CD8-positive, alpha-beta memory T cell (primary cell): ENCODE measurements at regions not wholly inside any gene's neighbourhood (a gene's known extent, or its start where the extent isn't known, plus 50 kb on each side); places are given as distances from the start of the nearest gene placed in this dataset.

Experiments used
- CTCF ChIA-PET: fragments of 350-600 bp; sonication (Branson Sonifier 250); formaldehyde crosslinking; loops from one replicate; lab custom pipeline; 2021; ENCODE audit warnings: antibody characterized with exemption; lab: Charles Lee
- POLR2A ChIA-PET: fragments of 350-600 bp; sonication (Branson Sonifier 250); formaldehyde crosslinking; loops from one replicate; lab custom pipeline; 2021; ENCODE audit warnings: antibody characterized with exemption; lab: Charles Lee
- DNase-seq, 5 donors: peaks; one replicate each; pipeline versions ENCODE4 v3.0.0 to v3.0.0-alpha.2; 2020 to 2022; ENCODE audit warnings: mixed read lengths in 1 of 5
- H3K27ac ChIP-seq: one replicate; pipeline ENCODE4 v1.7.0; 2013; ENCODE audit warnings: low read depth, mild to moderate bottlenecking, low read length, moderate library complexity
- H3K27me3 ChIP-seq: 2 replicates; pipeline ENCODE4 v1.7.0; 2013; ENCODE audit warnings: low read length, mild to moderate bottlenecking; ENCODE audit not compliant: insufficient read depth, poor library complexity, severe bottlenecking
- H3K36me3 ChIP-seq: 2 replicates; pipeline ENCODE4 v1.7.0; 2013; ENCODE audit warnings: mild to moderate bottlenecking, low read length, moderate library complexity; ENCODE audit not compliant: insufficient read depth
- H3K4me1 ChIP-seq: 2 replicates; pipeline ENCODE4 v1.7.0; 2013; ENCODE audit warnings: mild to moderate bottlenecking, low read length, moderate library complexity; ENCODE audit not compliant: insufficient read depth
- H3K4me3 ChIP-seq: 2 replicates; pipeline ENCODE4 v1.7.0; 2013; ENCODE audit warnings: mild to moderate bottlenecking, low read length
- H3K9me3 ChIP-seq: 2 replicates; pipeline ENCODE4 v1.7.0; 2013; ENCODE audit warnings: mild to moderate bottlenecking, low read length
- H3K27ac Mint-ChIP-seq, 8 donors: one replicate each; pipeline ENCODE4 v1.8.0; 2020 to 2021; ENCODE audit warnings: mixed read lengths in 8 of 8, mild to moderate bottlenecking in 6 of 8, inconsistent platforms in 3 of 8, moderate library complexity in 3 of 8
- H3K27me3 Mint-ChIP-seq, 2 donors: one replicate each; pipeline ENCODE4 v1.8.0; 2020 to 2021; ENCODE audit warnings: mixed read lengths in 2 of 2, mild to moderate bottlenecking in 1 of 2, moderate library complexity in 1 of 2
- H3K36me3 Mint-ChIP-seq, 3 donors: one replicate each; pipeline ENCODE4 v1.8.0; 2020 to 2021; ENCODE audit warnings: mixed read lengths in 3 of 3, inconsistent platforms in 1 of 3, mild to moderate bottlenecking in 1 of 3
- H3K4me1 Mint-ChIP-seq, 3 donors: one replicate each; pipeline ENCODE4 v1.8.0; 2020 to 2021; ENCODE audit warnings: mixed read lengths in 3 of 3, inconsistent platforms in 1 of 3, mild to moderate bottlenecking in 1 of 3
- H3K4me3 Mint-ChIP-seq, 7 donors: one replicate each; pipeline ENCODE4 v1.8.0; 2020 to 2021; ENCODE audit warnings: mixed read lengths in 7 of 7, mild to moderate bottlenecking in 6 of 7, moderate library complexity in 4 of 7, inconsistent platforms in 2 of 7
- H3K9me3 Mint-ChIP-seq, 5 donors: one replicate each; pipeline ENCODE4 v1.8.0; 2020 to 2022; ENCODE audit warnings: mixed read lengths in 5 of 5, mild to moderate bottlenecking in 3 of 5, moderate library complexity in 2 of 5, inconsistent platforms in 1 of 5

DNA sequence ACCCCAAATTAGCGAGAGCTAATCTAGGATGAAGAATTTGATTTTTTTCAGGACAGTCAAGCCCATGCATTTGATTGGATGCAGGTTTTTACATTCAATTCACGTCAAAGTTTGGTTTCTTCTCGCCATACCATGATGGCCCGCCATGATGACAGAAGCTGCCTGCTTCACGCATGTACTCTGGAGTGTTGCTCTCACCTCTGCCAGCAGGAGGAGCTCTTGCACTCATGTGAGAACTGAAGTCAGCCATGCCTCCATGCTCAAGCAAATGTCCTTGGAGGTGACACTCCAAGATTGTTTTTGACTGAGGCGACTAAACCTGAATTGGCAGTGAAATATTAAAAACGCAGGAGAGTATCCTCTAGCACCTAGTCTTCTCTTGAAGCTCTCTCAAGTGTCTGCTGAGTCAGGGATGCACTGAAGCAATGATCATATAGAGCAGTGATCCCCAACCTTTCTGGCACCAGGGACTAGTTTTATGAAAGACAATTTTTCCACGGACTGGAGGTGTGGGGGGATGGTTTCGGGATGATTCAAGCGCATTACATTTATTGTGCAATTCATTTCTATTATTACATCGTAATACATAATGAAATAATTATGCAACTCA is 120.9 kb downstream of the SAMMSON start:
- ChIA-PET CTCF (interaction anchor here (0.8 kb wide), 1 partner anchor 12 kb away, joined by 3 read pairs; no protein-coding TSS in a partner anchor), POLR2A (no interaction called here)
- H3K27ac Mint-ChIP-seq: no peak overlapping the region
- peaks cover 0 to 1% (median 0%) of the 10 kb centered on the region in 5 donors for H3K9me3 Mint-ChIP-seq
- Histone ChIP-seq H3K4me1 (no peaks in the 10 kb centered on the region), H3K9me3 (no peaks in the 10 kb centered on the region), H3K27ac (no peak overlapping the region), H3K27me3 (no peaks in the 10 kb centered on the region), H3K36me3 (no peaks in the 10 kb centered on the region), H3K4me3 (no peak overlapping the region)
- no peak overlapping the region for H3K4me3 Mint-ChIP-seq
- peak in 2 of 5 donors; percentile 7 to 46 for DNase-seq
- no peaks in the 10 kb centered on the region for H3K36me3 Mint-ChIP-seq
- no peaks in the 10 kb centered on the region for H3K4me1 Mint-ChIP-seq
- no peaks in the 10 kb centered on the region for H3K27me3 Mint-ChIP-seq

DNA sequence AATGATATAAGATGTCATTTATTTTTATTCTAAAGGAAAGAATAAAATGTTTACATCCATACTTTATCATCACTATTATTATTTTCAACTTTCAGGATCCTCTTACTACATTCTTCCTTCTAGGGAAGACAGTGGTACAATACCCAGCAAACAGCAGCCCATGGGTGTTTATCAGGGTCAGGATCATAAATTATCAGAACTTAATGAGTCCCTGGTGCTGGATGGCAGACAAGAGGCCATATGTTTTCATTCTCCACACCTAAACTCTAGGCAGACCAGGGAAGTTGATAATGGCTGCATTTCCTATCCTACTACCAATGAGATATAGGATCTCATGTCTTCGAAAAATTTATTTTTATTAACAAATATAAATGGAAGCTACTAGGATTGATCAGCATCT is 127.7 kb downstream of the SAMMSON start:
- ChIA-PET POLR2A (no interaction called here), CTCF (no interaction called here)
- Histone ChIP-seq H3K27me3 (no peaks in the 10 kb centered on the region), H3K27ac (no peak overlapping the region), H3K9me3 (no peaks in the 10 kb centered on the region), H3K36me3 (no peaks in the 10 kb centered on the region), H3K4me3 (no peak overlapping the region), H3K4me1 (no peaks in the 10 kb centered on the region)
- no peak overlapping the region for H3K27ac Mint-ChIP-seq
- peaks cover 0 to 3% (median 0%) of the 10 kb centered on the region in 5 donors for H3K9me3 Mint-ChIP-seq
- H3K4me1 Mint-ChIP-seq: no peaks in the 10 kb centered on the region
- H3K4me3 Mint-ChIP-seq: no peak overlapping the region
- no peaks in the 10 kb centered on the region for H3K36me3 Mint-ChIP-seq
- H3K27me3 Mint-ChIP-seq: no peaks in the 10 kb centered on the region
- DNase-seq: no peak

DNA sequence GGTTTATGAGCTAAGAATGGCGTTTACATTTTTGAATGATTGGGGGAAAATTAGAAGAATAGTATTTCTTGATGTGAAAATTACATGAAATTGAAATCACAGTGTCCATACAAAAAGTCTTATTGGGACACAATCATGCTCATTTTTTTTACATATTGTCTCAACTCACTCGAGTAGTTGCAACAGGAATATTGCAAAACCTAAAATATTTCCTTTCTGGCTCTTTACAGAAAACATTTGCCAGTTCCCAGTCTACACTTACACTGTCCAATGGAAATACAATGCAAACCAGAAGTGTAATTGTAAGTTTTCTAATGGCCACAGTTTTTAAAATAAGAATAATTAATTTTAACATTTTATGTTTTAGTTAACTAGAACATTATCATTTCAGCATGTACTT is 137.8 kb downstream of the SAMMSON start:
- POLR2A ChIA-PET: no interaction called here
- H3K36me3 Mint-ChIP-seq: no peaks in the 10 kb centered on the region

DNA sequence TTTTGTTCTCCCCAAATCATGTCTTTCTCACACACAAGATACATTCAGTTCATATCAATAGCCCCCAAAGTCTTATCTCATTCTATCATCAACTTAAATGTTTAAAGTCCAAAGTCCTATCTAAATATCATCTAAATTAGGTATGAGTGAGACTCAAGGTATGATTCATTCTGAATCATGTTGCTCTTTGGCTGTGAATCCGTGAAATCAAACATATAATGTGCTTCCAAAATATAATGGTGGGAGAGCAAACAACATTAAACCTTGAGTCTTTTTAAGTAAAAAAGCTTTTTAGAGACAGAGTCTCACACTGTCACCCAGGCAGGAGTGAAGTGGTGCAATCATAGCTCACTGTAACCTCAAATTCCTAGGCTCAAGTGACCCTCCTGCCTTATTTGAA is 139.1 kb downstream of the SAMMSON start:
- Mint-ChIP-seq H3K27ac (no peak overlapping the region), H3K4me1 (no peaks in the 10 kb centered on the region), H3K9me3 (peaks cover 0 to 9% (median 2%) of the 10 kb centered on the region in 5 donors), H3K36me3 (no peaks in the 10 kb centered on the region), H3K4me3 (no peak overlapping the region), H3K27me3 (no peaks in the 10 kb centered on the region)
- ChIA-PET POLR2A (no interaction called here), CTCF (no interaction called here)
- no peak overlapping the region for H3K4me3 ChIP-seq
- no peak for DNase-seq
- H3K36me3 ChIP-seq: no peaks in the 10 kb centered on the region
- H3K27me3 ChIP-seq: no peaks in the 10 kb centered on the region
- no peak overlapping the region for H3K27ac ChIP-seq
- H3K9me3 ChIP-seq: no peaks in the 10 kb centered on the region
- no peaks in the 10 kb centered on the region for H3K4me1 ChIP-seq

More for the DNA sequence above, 137.8 kb downstream of the SAMMSON start:
- H3K27me3 ChIP-seq: no peaks in the 10 kb centered on the region
- DNase-seq: no peak
- H3K27ac ChIP-seq: no peak overlapping the region
- peaks cover 0 to 6% (median 2%) of the 10 kb centered on the region in 5 donors for H3K9me3 Mint-ChIP-seq
- H3K27ac Mint-ChIP-seq: no peak overlapping the region
- H3K4me1 ChIP-seq: no peaks in the 10 kb centered on the region
- no peak overlapping the region for H3K4me3 Mint-ChIP-seq
- H3K4me1 Mint-ChIP-seq: no peaks in the 10 kb centered on the region
- H3K4me3 ChIP-seq: no peak overlapping the region
- H3K27me3 Mint-ChIP-seq: no peaks in the 10 kb centered on the region
- CTCF ChIA-PET: no interaction called here
- no peaks in the 10 kb centered on the region for H3K36me3 ChIP-seq
- no peaks in the 10 kb centered on the region for H3K9me3 ChIP-seq
